Breast epithelium (tissue), 4 donors: ENCODE measurements at regions not wholly inside any gene's neighbourhood (a gene's known extent, or its start where the extent isn't known, plus 50 kb on each side); places are given as distances from the start of the nearest gene placed in this dataset.
A peak's percentile ranks its signal among the peaks of the same experiment; 100 is the strongest.

Experiments used
- DNase-seq, 2 donors: peaks; one replicate each; pipeline ENCODE4 v3.0.0-alpha.2; 2019; ENCODE audit warnings: low spot score in 2 of 2
- H3K27ac ChIP-seq, 2 donors: fragments of 200-600 bp; sonication (generic) in 1 of 2; one replicate each; pipeline ENCODE4 v1.5.1; 2016 to 2019; ENCODE audit warnings: mild to moderate bottlenecking in 1 of 2
- H3K27me3 ChIP-seq, 2 donors: fragments of 200-600 bp; sonication (generic) in 1 of 2; one replicate each; pipeline versions ENCODE4 v1.5.1 to v1.6.0; 2017 to 2019; ENCODE audit warnings: control low read depth in 1 of 2, mild to moderate bottlenecking in 1 of 2
- H3K36me3 ChIP-seq: fragments of 200-600 bp; one replicate; pipeline ENCODE4 v1.5.1; 2019
- H3K4me1 ChIP-seq, 2 donors: fragments of 200-600 bp; sonication (generic); one replicate each; pipeline ENCODE4 v1.5.1; 2016 to 2019; ENCODE audit warnings: control low read depth in 1 of 2
- H3K4me3 ChIP-seq, 3 donors: fragments of 200-600 bp; sonication (generic); 1 replicate in 2 of 3; 2 replicates in 1 of 3; pipeline ENCODE4 v1.5.1; 2016 to 2019; ENCODE audit warnings: mild to moderate bottlenecking in 3 of 3, moderate library complexity in 2 of 3
- H3K9me3 ChIP-seq, 2 donors: fragments of 200-600 bp; sonication (generic) in 1 of 2; one replicate each; pipeline ENCODE4 v1.5.1; 2016 to 2019; ENCODE audit warnings: control low read depth in 1 of 2
- POLR2A ChIP-seq: fragments of 450-650 bp; IDR thresholded peaks from one replicate; pipeline ENCODE4 v1.6.1; 2016; ENCODE audit warnings: antibody characterized with exemption, mild to moderate bottlenecking, moderate library complexity
- POLR2AphosphoS5 ChIP-seq, 3 donors: sonication (generic); formaldehyde crosslinking; IDR thresholded peaks; one replicate each; pipeline ENCODE4 v1.6.1; 2017; ENCODE audit warnings: antibody characterized with exemption in 3 of 3
- intact Hi-C: fragments of 100-400 bp; cut with DNase I; formaldehyde crosslinking; loops from one replicate; pipeline ENCODE4 v1.15.1; 2023; ENCODE audit warnings: low total_unique reads
- TF ChIP-seq, protein P1 (sequence below), 3 donors: fragments of 450-650 bp; IDR thresholded peaks; one replicate each; pipeline ENCODE4 v1.5.1; 2016 to 2017; ENCODE audit warnings: antibody characterized with exemption in 3 of 3, mild to moderate bottlenecking in 3 of 3, moderate library complexity in 3 of 3

DNA sequence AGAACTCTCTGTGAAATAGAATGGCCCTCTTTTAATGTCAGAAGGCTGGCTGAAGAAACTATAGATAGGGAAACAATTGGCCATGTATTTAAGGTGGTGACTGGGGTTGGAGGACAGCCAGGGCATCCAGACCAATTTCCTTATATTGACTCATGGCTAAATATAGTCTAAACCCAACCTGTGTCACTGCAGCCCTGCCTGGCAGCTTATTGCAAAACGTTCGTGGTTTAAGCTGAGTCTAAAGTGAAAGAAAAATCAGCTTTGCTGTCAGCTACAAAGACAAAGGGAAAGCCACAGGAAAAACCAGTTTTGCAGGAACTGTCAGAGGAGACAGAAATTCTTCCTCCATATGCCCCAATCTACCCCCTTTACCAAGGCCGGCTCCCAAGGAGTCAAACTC is 902.8 kb upstream of the NDST4 start:
- Histone ChIP-seq H3K9me3 (peaks cover 35 to 64% of the 10 kb centered on the region in 2 donors), H3K27ac (peak overlapping the region; percentile 58 to 63), H3K4me3 (no peak overlapping the region), H3K4me1 (no peaks in the 10 kb centered on the region), H3K36me3 (peaks cover 4% of the 10 kb centered on the region), H3K27me3 (no peaks in the 10 kb centered on the region)
- peak; percentile 48 to 56 for DNase-seq
- intact Hi-C loops: no loop called here
- no peak for TF ChIP-seq POLR2AphosphoS5 (IDR thresholded peaks at IDR 0.05)
- TF ChIP-seq, protein P1, sequence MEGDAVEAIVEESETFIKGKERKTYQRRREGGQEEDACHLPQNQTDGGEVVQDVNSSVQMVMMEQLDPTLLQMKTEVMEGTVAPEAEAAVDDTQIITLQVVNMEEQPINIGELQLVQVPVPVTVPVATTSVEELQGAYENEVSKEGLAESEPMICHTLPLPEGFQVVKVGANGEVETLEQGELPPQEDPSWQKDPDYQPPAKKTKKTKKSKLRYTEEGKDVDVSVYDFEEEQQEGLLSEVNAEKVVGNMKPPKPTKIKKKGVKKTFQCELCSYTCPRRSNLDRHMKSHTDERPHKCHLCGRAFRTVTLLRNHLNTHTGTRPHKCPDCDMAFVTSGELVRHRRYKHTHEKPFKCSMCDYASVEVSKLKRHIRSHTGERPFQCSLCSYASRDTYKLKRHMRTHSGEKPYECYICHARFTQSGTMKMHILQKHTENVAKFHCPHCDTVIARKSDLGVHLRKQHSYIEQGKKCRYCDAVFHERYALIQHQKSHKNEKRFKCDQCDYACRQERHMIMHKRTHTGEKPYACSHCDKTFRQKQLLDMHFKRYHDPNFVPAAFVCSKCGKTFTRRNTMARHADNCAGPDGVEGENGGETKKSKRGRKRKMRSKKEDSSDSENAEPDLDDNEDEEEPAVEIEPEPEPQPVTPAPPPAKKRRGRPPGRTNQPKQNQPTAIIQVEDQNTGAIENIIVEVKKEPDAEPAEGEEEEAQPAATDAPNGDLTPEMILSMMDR (IDR thresholded peaks at IDR 0.05): no peak
- TF ChIP-seq POLR2A: no peak

DNA sequence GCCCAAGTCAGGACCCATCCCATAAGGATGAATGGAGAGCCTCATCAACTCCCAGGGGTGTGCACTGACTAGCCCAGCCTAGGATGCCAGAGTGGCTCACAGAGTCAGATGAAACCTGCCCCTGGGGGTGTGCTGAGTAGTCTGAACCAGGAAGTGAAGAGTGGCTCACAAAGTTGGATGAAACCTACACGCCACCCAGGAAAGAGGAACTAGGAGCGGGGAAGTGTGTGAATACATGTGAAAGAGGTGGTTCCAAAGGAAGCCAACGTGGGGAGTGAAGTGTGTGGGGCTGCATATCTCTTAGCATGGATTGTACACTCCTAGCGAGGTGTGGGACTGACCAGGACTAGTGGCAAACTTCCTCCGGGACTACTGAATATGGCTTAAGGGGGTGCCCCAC is 902.1 kb upstream of the NDST4 start:
- H3K4me1 ChIP-seq: no peaks in the 10 kb centered on the region
- H3K9me3 ChIP-seq: peaks cover 35 to 58% of the 10 kb centered on the region in 2 donors
- TF ChIP-seq, protein P1 (IDR thresholded peaks at IDR 0.05): no peak
- TF ChIP-seq POLR2AphosphoS5 (IDR thresholded peaks at IDR 0.05): no peak
- no peak for TF ChIP-seq POLR2A
- intact Hi-C loops: no loop called here
- peak overlapping the region; percentile 58 to 63 for H3K27ac ChIP-seq
- H3K4me3 ChIP-seq: no peak overlapping the region
- peaks cover 4% of the 10 kb centered on the region for H3K36me3 ChIP-seq
- no peak for DNase-seq
- no peaks in the 10 kb centered on the region for H3K27me3 ChIP-seq

DNA sequence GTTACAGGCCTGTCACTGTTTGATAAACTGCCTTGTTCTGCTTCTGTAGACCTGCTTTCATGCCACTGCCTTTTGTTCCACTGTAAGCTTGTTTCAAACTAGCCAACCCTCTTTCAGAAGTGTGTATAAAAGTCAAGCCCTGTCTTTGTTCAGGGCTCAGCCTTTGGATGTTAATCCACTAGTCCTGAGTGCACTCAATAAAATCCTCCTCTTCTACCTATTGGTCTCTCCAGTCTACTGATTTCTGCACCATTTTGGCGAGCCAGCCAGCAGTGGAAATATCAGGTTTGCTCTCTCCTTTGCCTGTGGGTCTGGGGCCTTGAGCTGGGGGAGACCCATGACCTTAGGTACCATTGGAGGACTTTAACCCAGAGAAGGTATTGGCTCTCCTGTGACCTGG is 901.6 kb upstream of the NDST4 start:
- Histone ChIP-seq H3K4me3 (no peak overlapping the region), H3K9me3 (peaks cover 31 to 54% of the 10 kb centered on the region in 2 donors), H3K4me1 (no peaks in the 10 kb centered on the region), H3K27me3 (no peaks in the 10 kb centered on the region), H3K27ac (peak overlapping the region in 1 of 2 donors; percentile 63), H3K36me3 (peaks cover 4% of the 10 kb centered on the region)
- no peak for DNase-seq
- intact Hi-C loops: no loop called here
- TF ChIP-seq POLR2AphosphoS5 (IDR thresholded peaks at IDR 0.05) (no peak), POLR2A (no peak)
- TF ChIP-seq, protein P1 (IDR thresholded peaks at IDR 0.05): no peak

DNA sequence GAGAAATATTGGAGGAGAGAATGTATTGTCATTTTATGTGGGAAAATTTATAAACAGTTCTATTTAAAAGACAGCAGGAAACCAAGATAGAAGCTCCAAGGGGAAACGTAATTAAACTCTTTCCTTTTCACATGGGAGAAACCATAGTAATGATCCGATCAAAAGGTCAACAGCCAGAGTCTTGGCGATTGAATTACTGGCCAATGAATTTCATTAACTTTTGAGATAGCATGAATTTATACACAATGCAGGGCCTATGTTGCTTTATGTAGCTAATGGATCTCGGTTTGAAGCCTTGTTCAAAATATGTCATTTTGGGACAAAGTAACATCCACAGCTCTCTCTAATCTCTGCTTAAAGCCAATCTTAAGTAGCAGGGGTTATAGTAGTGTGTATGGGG is 897.5 kb upstream of the NDST4 start:
- H3K9me3 ChIP-seq: peaks cover 15 to 18% of the 10 kb centered on the region in 2 donors
- peaks cover 4% of the 10 kb centered on the region for H3K36me3 ChIP-seq
- H3K4me3 ChIP-seq: no peak overlapping the region
- no peak overlapping the region for H3K27ac ChIP-seq
- intact Hi-C loops: no loop called here
- no peaks in the 10 kb centered on the region for H3K4me1 ChIP-seq
- no peak for DNase-seq
- TF ChIP-seq POLR2AphosphoS5 (IDR thresholded peaks at IDR 0.05) (no peak), POLR2A (no peak)
- TF ChIP-seq, protein P1 (IDR thresholded peaks at IDR 0.05): no peak
- H3K27me3 ChIP-seq: no peaks in the 10 kb centered on the region

DNA sequence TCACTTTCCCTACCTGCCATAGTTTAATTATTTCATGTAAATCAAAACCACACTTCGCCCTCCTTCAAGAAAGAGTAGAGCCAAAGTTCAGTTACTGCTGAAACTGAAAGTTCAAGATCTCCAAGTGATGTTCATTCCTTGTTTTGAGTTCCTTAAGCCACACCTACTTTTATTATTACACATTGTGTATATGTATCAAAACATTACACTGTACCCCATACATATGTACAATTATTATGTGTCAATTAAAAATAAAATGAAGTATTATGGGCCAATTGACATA is 892.3 kb upstream of the NDST4 start:
- H3K4me3 ChIP-seq: no peak overlapping the region
- no peaks in the 10 kb centered on the region for H3K9me3 ChIP-seq
- H3K36me3 ChIP-seq: no peaks in the 10 kb centered on the region
- H3K27ac ChIP-seq: no peak overlapping the region
- no peaks in the 10 kb centered on the region for H3K27me3 ChIP-seq
- no peaks in the 10 kb centered on the region for H3K4me1 ChIP-seq
- intact Hi-C loops: no loop called here
- no peak for TF ChIP-seq POLR2AphosphoS5 (IDR thresholded peaks at IDR 0.05)
- TF ChIP-seq, protein P1 (IDR thresholded peaks at IDR 0.05): no peak
- no peak for TF ChIP-seq POLR2A
- no peak for DNase-seq
